RWPE2 (cell line): ENCODE measurements at regions not wholly inside any gene's neighbourhood (a gene's known extent, or its start where the extent isn't known, plus 50 kb on each side); places are given as distances from the start of the nearest gene placed in this dataset.

ENCODE experiments used
- ATAC-seq: fragments of 200-7000 bp; cut with Tn5 transposase; 3 replicates; pipeline ENCODE4 v1.9.1; 2021; ENCODE audit warnings: low read depth
- DNase-seq: peaks from one replicate; pipeline ENCODE4 v3.0.0-alpha.2; 2020; ENCODE audit warnings: low spot score
- H3K27ac ChIP-seq: fragments of 450-650 bp; 2 replicates; pipeline ENCODE4 v1.5.1; 2017; ENCODE audit warnings: mild to moderate bottlenecking; ENCODE audit not compliant: poor library complexity, severe bottlenecking
- H3K27me3 ChIP-seq: fragments of 250-450 bp; sonication (Bioruptor Pico); 2 replicates; pipeline ENCODE4 v1.5.1; 2021; ENCODE audit warnings: mild to moderate bottlenecking, moderate library complexity; ENCODE audit not compliant: insufficient read depth, poor library complexity, severe bottlenecking
- H3K36me3 ChIP-seq: fragments of 250-450 bp; sonication (Bioruptor Pico); 2 replicates; pipeline ENCODE4 v1.5.1; 2020; ENCODE audit warnings: low read depth, mild to moderate bottlenecking, moderate library complexity
- H3K4me1 ChIP-seq: fragments of 250-450 bp; sonication (Bioruptor Pico); 2 replicates; pipeline ENCODE4 v1.5.1; 2021; ENCODE audit warnings: mild to moderate bottlenecking, moderate library complexity; ENCODE audit not compliant: insufficient read depth, poor library complexity, severe bottlenecking
- H3K4me3 ChIP-seq: fragments of 250-450 bp; sonication (Bioruptor Pico); 2 replicates; pipeline ENCODE4 v1.5.1; 2021; ENCODE audit warnings: mild to moderate bottlenecking, moderate library complexity; ENCODE audit not compliant: severe bottlenecking
- H3K9me3 ChIP-seq: fragments of 250-450 bp; sonication (Bioruptor Pico); 2 replicates; pipeline ENCODE4 v1.5.1; 2021; ENCODE audit warnings: mild to moderate bottlenecking, moderate library complexity; ENCODE audit not compliant: severe bottlenecking
- TF ChIP-seq, protein P1 (sequence below): fragments of 450-650 bp; IDR thresholded peaks from one replicate; pipeline ENCODE4 v1.5.1; 2017; ENCODE audit warnings: mild to moderate bottlenecking, moderate library complexity; ENCODE audit not compliant: poor library complexity, severe bottlenecking

- DNase-seq (no peak), ATAC-seq (no peak)
- Histone ChIP-seq H3K27ac (no peak overlapping the region), H3K36me3 (no peaks in the 10 kb centered on the region), H3K4me1 (no peaks in the 10 kb centered on the region), H3K4me3 (no peak overlapping the region), H3K9me3 (no peaks in the 10 kb centered on the region), H3K27me3 (no peaks in the 10 kb centered on the region)
- TF ChIP-seq, protein P1, sequence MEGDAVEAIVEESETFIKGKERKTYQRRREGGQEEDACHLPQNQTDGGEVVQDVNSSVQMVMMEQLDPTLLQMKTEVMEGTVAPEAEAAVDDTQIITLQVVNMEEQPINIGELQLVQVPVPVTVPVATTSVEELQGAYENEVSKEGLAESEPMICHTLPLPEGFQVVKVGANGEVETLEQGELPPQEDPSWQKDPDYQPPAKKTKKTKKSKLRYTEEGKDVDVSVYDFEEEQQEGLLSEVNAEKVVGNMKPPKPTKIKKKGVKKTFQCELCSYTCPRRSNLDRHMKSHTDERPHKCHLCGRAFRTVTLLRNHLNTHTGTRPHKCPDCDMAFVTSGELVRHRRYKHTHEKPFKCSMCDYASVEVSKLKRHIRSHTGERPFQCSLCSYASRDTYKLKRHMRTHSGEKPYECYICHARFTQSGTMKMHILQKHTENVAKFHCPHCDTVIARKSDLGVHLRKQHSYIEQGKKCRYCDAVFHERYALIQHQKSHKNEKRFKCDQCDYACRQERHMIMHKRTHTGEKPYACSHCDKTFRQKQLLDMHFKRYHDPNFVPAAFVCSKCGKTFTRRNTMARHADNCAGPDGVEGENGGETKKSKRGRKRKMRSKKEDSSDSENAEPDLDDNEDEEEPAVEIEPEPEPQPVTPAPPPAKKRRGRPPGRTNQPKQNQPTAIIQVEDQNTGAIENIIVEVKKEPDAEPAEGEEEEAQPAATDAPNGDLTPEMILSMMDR = no peak
Measured at GRCh38 chr3:5343459-5343858, 156.0 kb downstream of the EDEM1 start.

DNA sequence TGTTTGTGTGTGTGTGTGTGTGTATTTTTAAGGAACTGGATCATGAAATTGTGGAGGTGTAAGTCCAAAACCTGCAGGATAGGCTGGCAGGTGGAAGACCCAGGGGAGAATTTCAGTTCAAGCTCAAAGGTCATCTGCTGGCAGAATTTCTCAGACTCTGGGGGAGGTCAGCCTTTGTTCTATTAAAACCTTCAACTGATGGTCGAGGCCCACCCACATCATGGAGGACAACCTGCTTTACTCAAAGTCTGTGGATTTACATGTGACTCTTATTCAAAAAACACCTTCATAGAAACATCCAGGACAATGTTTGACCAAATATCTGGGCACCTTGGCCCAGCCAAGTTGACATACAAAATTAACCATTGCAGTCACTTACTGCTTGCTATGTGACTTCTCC lies 157.2 kb downstream of the EDEM1 start:
- no peak overlapping the region for H3K4me3 ChIP-seq
- ATAC-seq (no peak), DNase-seq (no peak)
- TF ChIP-seq, protein P1 = no peak
- H3K27me3 ChIP-seq = no peaks in the 10 kb centered on the region
- no peaks in the 10 kb centered on the region for H3K9me3 ChIP-seq
- H3K27ac ChIP-seq = no peak overlapping the region
- no peaks in the 10 kb centered on the region for H3K36me3 ChIP-seq
- H3K4me1 ChIP-seq = no peaks in the 10 kb centered on the region

- TF ChIP-seq, protein P1 = no peak
- DNase-seq (no peak), ATAC-seq (no peak)
- Histone ChIP-seq H3K4me1 (no peaks in the 10 kb centered on the region), H3K4me3 (no peak overlapping the region), H3K27me3 (no peaks in the 10 kb centered on the region), H3K27ac (no peak overlapping the region), H3K36me3 (no peaks in the 10 kb centered on the region), H3K9me3 (no peaks in the 10 kb centered on the region)
Measured at GRCh38 chr3:5347486-5347885, 160.0 kb downstream of the EDEM1 start.

- TF ChIP-seq, protein P1 = no peak
- Histone ChIP-seq H3K27me3 (no peaks in the 10 kb centered on the region), H3K4me1 (no peaks in the 10 kb centered on the region), H3K4me3 (no peak overlapping the region), H3K9me3 (no peaks in the 10 kb centered on the region), H3K27ac (no peak overlapping the region), H3K36me3 (no peaks in the 10 kb centered on the region)
- ATAC-seq (no peak), DNase-seq (no peak)
Measured at GRCh38 chr3:5348229-5348902, 160.9 kb downstream of the EDEM1 start.

DNA sequence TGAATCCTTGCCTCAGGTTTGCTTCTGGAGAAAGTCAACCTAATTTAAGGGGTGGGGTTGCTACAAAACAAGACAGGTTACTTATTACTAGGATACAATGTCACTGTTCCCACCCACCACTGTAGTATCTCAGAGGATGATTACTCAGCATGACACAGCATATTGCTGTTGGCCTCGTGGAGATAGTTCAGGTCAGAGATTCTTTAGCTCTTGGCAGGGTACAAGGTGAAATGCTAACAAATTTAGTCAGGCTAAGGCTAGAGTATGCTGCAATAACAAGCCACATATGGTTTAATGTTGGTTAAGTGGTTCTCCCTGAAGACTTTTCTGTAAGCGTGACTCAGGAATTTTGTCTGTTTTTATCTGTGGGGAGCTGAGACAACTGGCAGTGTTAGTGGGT lies 161.8 kb downstream of the EDEM1 start:
- no peak overlapping the region for H3K27ac ChIP-seq
- no peaks in the 10 kb centered on the region for H3K4me1 ChIP-seq
- TF ChIP-seq, protein P1 = no peak
- H3K4me3 ChIP-seq = no peak overlapping the region
- DNase-seq = no peak
- H3K36me3 ChIP-seq = no peaks in the 10 kb centered on the region
- H3K27me3 ChIP-seq = no peaks in the 10 kb centered on the region
- H3K9me3 ChIP-seq = no peaks in the 10 kb centered on the region
- no peak for ATAC-seq
